CD4-positive, alpha-beta T cell treated with Interleukin-15 for 1 hour (primary cell): ENCODE measurements at regions not wholly inside any gene's neighbourhood (a gene's known extent, or its start where the extent isn't known, plus 50 kb on each side); places are given as distances from the start of the nearest gene placed in this dataset.
A peak's percentile ranks its signal among the peaks of the same experiment; 100 is the strongest.

Source experiments
- DNase-seq: peaks from one replicate; pipeline ENCODE4 v3.0.0-alpha.2; 2020

DNA sequence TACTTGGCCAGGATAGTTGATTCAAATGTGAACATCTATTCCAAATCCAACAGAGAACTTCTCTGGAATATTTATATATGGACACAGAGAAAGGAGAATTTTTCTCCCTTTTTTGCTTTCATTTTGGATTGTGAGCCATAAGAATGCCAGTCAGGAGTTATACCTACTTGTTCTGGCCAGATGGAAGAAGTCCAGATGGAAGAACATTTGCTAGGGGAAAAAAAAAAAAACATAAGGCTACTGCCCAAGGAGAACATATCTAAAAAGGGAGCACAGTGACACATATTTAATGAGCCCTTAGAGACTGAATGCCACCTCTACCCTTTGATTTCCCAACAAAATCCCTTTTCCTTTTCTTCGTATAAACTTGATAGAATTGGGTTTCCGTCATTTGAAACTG, 61.7 kb upstream of the PPP2R2B start:
- DNase-seq, result no peak

DNA sequence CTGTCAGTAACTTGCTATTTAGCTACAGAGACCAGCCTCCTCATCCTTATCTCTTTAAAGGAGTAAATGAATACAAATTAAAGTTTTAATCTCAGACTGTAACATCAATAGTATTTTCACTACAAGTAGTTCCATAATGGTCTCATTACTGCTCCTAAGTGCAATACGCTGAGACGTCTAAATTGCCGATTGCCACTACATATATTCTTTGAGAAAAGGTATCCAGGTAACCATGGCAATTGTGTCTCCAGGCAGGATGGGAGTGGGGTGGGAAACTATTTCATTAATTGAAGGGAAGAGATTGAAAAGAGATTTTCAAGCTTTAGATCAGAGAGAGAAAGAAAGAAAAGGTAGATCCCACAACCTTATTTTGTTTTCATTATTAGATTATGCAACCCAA, 65.5 kb upstream of the PPP2R2B start:
- no peak for DNase-seq

DNA sequence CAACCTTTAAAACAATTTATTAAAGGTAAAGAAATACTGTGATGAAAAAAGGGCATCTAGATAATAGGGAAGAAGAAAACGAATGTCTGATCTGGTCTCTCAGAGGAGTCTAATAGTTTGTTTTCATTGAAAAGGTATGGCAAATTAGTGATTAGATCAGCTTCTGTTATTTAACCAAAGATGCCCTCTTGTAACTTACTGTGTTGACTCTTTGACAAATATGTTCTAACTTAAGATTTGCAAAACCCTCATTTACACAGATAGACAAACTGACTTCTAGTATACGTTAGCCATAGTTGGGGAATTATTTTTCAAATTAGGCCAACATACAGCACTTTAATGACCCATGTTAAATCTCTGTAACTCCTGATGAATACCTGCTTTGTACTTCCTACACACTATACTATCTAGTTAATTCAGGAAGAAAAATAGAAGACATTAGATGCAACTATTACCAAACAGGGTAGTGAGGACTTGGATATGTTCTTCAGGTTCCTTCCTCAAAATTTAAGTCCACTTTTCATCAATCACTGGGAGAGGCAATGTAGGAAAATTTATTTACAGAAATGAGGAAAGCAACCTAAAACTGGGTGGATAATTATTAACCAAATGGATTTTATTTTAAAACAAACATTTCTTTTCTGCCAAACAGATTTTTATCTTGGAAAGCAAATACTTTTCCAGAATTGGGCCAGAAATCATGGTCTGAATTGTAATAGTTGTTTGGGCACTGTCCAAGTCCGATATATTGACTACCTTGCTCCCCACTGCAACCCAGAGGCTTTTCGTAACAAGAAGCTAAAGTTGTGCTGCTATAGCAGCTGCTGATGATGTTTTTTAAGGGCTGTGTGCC, 66.4 kb upstream of the PPP2R2B start:
- DNase-seq, result no peak

DNA sequence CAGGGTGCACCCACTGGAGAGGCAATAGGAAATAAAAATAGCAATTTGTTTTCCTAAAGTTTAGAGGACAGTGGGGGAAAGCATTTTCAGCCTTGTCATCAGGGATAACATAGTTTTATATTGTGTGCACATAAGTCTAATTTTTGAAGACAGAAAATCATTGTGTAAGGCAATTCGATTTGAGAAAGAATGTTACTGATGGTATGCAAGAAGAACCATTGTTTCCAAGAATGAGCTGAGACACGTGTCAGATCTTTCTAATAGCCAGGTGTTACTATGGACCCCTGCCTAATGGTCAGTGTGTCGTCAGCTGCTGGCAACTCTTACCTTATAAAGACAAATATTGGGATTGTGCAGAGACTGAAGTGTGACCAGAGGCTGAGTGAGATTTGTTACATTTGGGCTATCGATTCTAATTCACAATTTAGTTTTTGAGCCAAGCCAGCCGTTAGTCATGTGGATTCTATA, 67.1 kb upstream of the PPP2R2B start:
- DNase-seq, result no peak

DNA sequence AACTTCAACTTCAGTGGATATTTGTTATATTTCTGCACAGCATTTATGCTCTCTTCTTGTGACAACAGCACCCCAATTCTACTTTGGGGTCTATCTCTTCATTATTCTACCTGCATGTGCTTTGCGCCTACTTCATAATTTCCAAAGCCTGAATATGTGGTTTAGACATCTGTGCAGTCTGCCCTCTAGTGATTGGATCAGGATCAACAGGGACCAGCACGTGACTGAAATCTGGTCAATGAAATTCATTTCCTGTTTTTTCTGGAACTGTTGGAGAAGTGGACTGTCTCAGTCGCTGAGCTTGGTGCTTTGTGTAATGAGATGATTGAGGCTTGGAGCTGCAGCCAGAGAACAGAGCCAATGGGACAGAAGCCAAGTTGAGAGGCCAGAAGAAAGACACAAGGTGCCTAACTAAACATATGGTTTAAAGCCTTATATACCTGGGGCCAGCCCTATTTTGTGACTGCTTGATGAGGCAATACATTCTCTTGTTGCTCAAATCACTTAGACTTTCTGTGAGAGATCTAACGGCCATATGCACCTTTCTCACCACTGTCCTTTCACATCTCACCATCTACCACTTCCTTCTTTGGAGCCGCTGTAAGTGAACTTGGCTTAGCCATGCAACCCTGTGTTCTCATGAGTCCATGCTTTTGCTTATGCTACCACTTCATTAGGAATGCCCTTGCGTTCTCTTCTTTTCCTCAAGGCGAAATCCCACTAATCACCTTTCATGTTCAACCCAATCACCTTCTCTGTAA, 68.8 kb upstream of the PPP2R2B start:
- no peak for DNase-seq

DNA sequence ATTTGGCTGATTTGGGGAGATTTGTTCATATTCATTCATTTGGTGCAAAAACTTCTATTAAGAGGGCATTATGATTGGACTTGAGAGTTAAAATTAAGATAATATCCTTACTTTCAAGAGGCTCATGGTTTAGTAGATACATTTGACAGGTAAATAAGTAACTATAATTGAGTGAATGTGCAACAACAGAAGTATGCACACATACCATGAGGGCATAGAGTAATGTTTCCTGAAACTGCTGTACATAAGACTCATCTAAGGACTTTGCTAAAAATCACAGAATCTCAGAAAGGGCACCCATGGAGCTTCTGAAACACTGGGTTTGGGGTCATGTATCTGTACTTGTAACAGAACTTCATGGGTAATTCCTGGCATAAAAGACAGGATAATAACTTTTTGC, 70.1 kb upstream of the PPP2R2B start:
- DNase-seq, result no peak

DNA sequence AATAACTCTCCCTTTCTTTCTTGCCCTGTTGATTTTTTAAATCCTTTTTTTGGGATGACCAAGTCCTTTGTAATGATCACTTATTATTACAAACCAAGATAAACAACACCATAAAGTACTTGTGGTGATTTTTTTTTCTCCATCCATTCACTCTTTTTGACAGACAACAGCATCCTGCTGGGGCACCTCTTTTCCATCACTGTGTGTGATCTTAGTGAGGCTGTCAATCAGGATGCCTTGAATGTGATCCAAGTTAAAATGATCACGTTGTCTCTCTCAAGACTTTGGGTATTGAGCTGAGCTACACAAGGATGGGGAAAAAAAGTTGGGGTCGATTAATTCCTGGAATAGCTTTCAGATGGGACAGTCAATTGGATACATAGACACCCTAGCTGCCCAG, 73.6 kb upstream of the PPP2R2B start:
- DNase-seq, result no peak

DNA sequence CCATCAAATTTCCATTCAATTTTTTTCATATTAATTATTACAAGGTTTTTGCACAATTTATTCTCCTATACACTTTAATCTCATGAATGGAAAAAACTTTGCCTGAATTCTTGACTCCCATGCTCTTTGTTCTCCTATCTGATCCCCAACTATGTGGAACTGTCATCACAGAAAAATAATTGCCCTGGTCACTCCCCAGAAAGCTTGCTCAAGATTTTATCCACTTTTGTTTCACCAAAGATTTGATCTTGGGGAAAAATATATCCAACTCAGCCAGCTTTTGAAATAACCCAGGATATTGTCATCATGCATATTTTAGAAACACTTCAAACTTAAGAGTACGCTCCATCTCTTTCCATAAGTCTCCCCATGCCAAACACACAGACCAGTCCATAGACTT, 77.7 kb upstream of the PPP2R2B start:
- no peak for DNase-seq

DNA sequence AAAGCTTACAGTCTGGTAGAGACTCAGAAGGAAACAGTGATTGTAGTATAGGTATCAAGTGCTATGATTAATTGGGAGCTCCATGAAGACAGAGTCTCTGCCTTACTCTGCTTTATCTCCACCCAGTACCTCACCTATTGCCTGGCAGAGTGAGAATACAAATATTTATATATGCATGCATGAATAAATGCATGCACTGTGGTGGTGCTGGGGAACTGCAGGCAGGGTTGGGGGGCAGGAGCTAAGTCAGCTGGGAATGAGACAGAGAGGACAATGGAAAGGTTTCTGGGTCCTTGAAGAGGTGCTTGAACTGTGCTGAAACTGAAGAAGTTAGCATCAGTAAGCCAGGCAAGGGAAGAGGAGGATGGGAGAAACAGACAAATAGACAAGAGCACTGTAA, 80.8 kb upstream of the PPP2R2B start:
- no peak for DNase-seq

DNA sequence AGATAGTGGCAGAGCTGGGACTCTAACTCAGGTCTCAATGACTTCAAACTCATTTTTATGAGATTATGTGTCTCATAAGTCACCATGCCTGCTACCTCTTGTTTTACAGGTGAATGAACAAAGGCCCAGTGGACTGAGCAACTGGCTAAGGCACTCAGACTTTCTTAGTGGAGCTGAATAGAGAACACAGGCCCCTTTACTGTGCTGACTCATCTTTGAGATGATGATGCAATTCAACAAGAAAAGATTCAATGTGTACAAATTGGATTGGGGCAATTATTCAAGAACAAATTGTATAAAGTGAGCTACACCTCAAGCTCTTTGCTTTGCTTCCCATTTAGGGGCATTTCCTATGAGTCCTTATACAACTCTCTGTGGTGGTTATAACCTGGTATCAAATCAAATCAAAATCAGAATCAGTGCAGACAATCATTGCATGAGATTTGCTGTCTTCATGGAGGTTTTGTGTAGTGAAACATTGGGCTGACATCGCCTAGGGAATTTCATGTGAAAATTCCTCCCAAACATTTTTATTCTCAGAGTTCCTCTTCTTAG, 84.3 kb upstream of the PPP2R2B start:
- DNase-seq, result no peak

DNA sequence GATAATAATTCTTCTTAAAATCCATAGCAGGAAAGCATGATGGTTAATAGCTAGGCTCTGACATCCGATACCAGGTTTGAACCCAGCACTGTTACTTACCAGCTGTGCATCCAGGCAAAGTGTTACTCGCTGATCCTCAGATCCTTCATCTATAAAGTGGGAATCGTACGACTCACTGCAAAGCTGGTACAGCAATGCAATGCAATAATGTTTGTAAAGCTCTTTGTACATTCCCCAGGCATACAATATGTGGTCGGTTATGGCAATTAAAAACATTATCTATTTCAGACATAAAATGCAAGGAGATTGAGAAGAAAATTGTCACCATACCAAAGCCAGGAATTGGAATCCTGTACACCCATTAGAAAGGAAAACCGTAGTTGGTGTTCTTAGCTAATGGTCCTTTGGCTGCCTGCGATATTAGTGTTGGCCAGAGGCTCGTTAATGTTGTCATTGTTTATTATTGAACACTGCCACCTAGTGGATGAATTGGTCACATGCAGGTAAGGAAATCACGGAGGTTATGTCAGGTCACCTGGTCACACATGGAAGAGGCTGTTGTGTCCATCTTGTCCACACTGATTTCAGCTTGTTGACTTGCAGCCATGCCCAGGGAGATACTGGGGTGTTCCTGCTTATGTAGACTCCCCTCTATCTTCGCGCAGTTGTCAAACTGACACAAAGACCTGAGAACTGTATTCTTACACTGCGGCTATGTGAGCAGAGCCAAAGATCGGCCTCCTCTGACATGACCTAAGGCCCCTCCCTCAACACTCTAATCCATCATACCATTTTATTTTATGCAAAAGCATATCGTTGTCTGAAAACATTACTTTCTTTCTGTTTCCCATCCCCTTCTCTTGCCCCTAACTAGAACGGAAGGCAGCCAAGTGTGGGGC, 87.5 kb upstream of the PPP2R2B start:
- DNase-seq, result peak; percentile 22

DNA sequence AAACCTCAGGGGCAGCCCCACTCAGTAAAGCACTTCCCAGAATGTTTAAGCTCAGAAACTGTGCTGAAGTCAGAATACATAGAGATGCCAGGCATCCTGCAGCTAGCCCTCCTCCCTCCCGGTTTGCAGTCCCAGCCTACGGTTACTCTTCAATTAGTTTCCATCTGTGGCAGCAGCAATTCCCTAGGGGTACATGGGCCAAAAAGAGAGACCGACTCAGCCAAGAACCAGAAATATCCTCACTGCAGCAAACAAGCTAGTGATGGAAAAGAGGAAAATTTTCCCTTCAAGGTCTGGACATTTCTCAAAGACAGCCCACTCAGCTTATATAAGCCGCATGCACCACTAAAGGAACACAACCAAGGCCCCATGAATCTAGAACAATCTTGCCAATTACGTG, 89.1 kb upstream of the PPP2R2B start:
- no peak for DNase-seq

DNA sequence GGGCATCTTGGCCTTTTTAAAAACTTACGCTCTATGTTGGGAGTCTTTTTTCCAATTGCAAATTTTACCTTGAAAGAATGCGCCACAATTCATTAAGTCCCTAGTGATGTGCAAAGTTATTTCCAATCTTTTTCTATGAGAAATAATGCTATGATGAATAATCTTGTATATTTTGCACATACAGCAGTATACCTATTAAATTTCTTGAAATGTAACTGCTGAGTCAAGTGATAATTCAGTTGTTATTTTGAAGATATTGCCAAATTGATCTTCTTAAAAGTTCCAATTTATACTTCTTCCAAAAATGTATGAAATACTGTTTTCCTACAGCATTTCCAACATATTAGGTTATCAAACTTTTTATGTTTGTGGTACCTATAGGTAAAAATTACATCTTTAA, 92.8 kb upstream of the PPP2R2B start:
- no peak for DNase-seq

DNA sequence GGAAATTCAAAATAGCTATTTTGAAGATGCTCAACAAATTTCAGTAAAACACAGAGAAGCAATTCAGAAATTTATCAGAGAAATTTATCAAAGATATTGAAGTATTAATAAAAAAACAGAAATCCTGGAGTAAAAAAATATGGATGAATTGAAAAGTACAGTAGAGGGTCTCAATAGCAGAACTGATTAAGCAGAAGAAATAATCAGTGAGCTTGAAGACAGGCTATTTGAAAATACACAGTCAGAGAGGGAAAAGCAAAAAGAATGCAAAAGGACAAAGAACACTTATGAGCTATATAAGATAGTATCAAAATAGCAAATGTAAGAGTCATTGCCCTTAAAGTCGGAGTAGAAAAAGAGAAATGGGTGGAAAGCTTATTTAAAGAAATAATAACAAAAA, 107.9 kb upstream of the PPP2R2B start:
- DNase-seq, result no peak

DNA sequence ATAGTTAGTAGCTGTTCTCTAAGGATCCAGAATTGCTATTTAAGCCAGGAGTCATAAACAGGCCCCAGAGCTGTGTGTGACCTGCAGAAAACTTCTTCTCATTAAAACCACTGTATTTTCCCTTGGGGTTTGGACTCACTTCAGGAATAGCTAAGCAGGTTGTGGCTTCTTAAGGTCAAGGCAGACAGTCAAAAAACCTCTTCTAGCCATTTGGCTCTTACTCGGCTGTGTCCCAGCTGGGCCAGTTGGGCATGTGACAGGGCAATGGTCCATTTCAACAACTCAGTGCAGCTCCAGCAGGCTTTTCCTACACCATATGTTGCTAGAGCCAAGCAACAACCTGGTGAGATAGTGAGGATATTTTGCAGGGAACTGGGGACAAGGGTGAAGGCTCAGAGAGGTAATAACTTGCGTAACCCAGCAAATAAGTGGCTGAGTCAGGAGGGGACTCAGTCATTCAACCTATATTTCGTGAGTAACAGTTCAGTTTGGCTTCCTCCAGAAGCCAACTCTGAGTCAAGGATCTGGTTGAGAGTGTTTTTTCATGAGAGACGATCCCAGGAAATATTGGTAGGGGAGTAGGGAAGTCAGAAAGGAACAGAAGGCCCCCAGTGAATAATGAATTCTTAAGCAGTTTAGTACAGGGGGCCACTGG, 115.4 kb upstream of the PPP2R2B start:
- DNase-seq, result no peak

DNA sequence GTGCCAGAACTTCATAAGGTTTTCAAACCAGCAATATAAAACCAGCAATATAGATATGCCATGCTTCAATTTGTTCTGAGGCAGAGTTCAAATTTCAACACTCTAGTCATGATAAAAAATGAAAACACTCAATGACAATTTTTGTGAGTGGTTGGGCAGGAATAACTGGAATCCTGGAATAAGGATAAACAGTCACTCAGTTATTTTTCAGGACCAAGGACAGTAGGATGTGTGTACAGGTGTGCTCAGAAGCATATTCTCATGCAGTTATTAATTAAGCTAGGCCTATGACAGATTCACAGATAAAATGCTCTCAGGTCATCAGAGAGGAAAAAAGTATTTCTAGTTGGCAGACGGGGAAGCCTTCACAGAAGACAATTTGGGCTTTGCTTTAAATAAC, 117.3 kb upstream of the PPP2R2B start:
- DNase-seq, result no peak

DNA sequence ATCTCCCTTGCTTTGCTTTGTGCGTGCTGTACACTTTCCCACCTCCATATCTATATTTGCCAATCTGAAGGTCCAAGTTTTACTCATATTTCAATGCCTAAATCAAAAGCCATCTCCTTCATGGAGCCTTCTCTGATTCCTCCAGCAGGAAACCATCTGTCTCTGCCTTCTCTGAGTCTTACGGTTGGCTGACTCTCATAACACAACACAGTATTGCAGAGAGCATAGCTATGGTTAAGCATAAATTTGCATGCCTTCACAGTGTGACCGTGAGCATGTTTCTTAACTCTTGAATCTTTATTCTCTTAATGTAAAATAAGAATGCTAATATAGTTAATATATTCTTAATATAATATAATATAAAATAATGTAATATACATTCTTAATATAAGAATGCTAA, 136.8 kb upstream of the PPP2R2B start:
- no peak for DNase-seq

DNA sequence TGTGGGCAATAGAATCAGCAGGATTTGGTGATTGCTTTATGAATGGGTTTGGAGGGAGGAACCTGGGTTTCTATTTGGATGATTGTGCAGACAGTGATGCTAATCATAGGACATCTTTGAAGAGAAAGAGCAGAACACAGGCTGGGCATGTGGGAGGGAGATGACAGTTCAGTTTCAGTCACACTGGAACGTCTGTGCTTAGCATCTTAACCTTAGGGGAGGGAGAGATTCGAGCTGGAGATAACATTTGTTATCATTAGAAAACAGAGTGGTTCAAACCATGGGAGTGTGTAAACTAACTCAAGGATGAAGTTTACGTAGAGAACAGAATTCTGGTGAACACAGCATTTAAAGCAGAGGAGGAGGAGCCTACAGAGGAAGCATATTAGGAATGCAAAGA, 138.6 kb upstream of the PPP2R2B start:
- DNase-seq, result no peak

DNA sequence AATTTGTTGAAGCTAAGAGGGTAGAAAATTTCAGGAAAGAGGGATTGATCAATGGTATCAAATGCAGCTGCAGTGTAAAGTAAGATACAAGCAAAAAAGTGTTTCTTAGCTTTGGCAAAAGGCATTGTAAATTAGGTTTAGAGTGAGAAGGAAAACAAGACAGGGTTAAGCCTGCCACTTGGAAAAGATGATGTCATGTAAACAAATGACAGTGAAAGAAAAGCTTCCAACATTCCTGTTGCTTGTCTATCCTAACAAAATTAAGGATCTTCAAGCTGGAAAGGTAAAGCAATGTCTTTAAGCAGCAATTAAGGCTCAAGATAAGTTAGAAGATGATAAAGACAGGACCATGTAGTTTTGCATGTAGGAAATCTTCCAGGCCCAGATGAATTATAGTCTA, 139.1 kb upstream of the PPP2R2B start:
- no peak for DNase-seq

DNA sequence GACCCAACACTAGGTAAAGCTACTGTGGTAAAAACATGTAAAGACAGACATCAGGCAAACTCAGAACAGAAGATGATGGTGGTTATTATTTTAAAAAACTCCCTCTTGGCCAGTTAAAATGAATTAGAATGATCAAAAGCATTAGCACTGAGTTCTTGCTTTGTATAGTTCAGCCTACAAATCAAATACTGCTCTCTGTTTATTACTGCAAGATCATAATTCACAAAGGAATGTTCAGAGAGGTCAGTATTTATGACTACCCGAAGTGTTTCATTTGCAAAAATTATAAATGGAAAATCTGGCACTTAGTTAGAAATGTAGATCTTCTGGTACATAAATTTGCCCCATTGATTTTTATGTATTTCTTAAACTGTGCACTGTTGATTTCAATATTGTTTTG, 140.3 kb upstream of the PPP2R2B start:
- DNase-seq, result no peak

DNA sequence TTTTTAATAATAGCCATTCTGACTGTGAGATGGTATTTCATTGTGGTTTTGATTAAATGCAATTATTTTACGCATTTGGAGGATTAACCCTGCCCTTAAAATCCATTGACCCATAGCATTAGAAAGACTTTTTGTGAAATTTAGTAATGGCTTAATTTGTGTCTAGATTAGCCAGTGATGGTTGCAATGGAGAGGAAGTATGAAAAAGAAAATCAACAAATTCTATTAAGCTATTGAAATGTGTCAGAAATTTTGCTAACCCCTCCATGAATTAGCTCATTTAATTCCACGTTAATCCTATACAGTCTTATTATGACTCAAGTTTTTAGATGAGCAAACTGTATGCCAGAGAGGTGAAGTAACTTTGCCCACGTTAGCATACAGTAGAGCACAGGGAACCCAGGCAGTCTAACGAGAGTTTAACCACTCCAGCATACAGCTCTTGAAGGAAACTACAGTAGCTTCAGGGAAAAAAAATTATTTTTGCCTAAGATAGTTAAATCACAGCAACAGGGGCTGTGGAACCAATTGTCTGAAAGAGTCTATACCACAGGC, 158.2 kb upstream of the PPP2R2B start:
- no peak for DNase-seq
